GM23338 (cell line): ENCODE measurements at regions not wholly inside any gene's neighbourhood (a gene's known extent, or its start where the extent isn't known, plus 50 kb on each side); places are given as distances from the start of the nearest gene placed in this dataset.

Source experiments
- ATAC-seq: fragments of 200-7000 bp; cut with Tn5 transposase; 3 replicates; pipeline ENCODE4 v1.9.1; 2020
- DNase-seq: peaks from one replicate; pipeline ENCODE4 v3.0.0-alpha.2; 2015; ENCODE audit warnings: low spot score
- H2AFZ ChIP-seq: fragments of 200-600 bp; sonication (generic); 2 replicates; pipeline ENCODE4 v1.8.0; 2016; ENCODE audit warnings: antibody characterized with exemption, mild to moderate bottlenecking, moderate library complexity
- H3F3A ChIP-seq: fragments of 200-600 bp; sonication (generic); replicated peaks from 2 replicates; pipeline ENCODE4 v1.8.0; 2017; ENCODE audit warnings: antibody characterized with exemption, mixed run types, low read depth
- H3K27ac ChIP-seq: fragments of 200-600 bp; sonication (generic); 2 replicates; pipeline ENCODE4 v1.6.1; 2016; ENCODE audit warnings: low read depth
- H3K27me3 ChIP-seq: fragments of 200-600 bp; sonication (generic); 2 replicates; pipeline ENCODE4 v1.8.0; 2016; ENCODE audit warnings: mild to moderate bottlenecking, mixed run types, moderate library complexity; ENCODE audit not compliant: insufficient read depth
- H3K36me3 ChIP-seq: fragments of 200-600 bp; sonication (generic); 2 replicates; pipeline ENCODE4 v1.8.0; 2016; ENCODE audit warnings: mild to moderate bottlenecking; ENCODE audit not compliant: insufficient read depth
- H3K4me1 ChIP-seq: fragments of 200-600 bp; sonication (generic); 2 replicates; pipeline ENCODE4 v1.8.0; 2016; ENCODE audit warnings: mild to moderate bottlenecking, moderate library complexity; ENCODE audit not compliant: insufficient read depth
- H3K4me2 ChIP-seq: fragments of 200-600 bp; sonication (generic); 2 replicates; pipeline ENCODE4 v1.7.1; 2017; ENCODE audit warnings: mixed run types
- H3K4me3 ChIP-seq: fragments of 200-600 bp; sonication (generic); 2 replicates; pipeline ENCODE4 v1.6.1; 2016; ENCODE audit warnings: mixed run types
- H3K79me2 ChIP-seq: fragments of 200-600 bp; sonication (generic); replicated peaks from 2 replicates; pipeline ENCODE4 v1.8.0; 2017; ENCODE audit warnings: mild to moderate bottlenecking; ENCODE audit not compliant: insufficient read depth
- H3K9me2 ChIP-seq: fragments of 200-600 bp; sonication (generic); 2 replicates; pipeline ENCODE4 v1.8.0; 2017; ENCODE audit not compliant: insufficient read depth
- H4K20me1 ChIP-seq: fragments of 200-600 bp; sonication (generic); replicated peaks from 2 replicates; pipeline ENCODE4 v1.8.0; 2017; ENCODE audit warnings: mild to moderate bottlenecking; ENCODE audit not compliant: insufficient read depth
- H3K27ac Mint-ChIP-seq: 2 replicates; pipeline ENCODE4 v1.8.0; 2020; ENCODE audit warnings: inconsistent platforms, mild to moderate bottlenecking, moderate library complexity, mixed read lengths
- H3K27me3 Mint-ChIP-seq: 3 replicates; pipeline ENCODE4 v1.8.0; 2022; ENCODE audit warnings: low read depth, mild to moderate bottlenecking, moderate library complexity, mixed read lengths, inconsistent platforms; ENCODE audit not compliant: insufficient read depth, poor library complexity
- H3K36me3 Mint-ChIP-seq: 3 replicates; pipeline ENCODE4 v1.8.0; 2021; ENCODE audit warnings: low read depth, mild to moderate bottlenecking, inconsistent platforms, moderate library complexity, mixed read lengths
- H3K4me1 Mint-ChIP-seq: 3 replicates; pipeline ENCODE4 v1.8.0; 2020; ENCODE audit warnings: mild to moderate bottlenecking, inconsistent platforms, mixed read lengths
- H3K4me3 Mint-ChIP-seq: 3 replicates; pipeline ENCODE4 v1.8.0; 2021; ENCODE audit warnings: moderate library complexity, mild to moderate bottlenecking, inconsistent platforms, mixed read lengths
- H3K9me3 Mint-ChIP-seq: 3 replicates; pipeline ENCODE4 v1.8.0; 2020; ENCODE audit warnings: moderate library complexity, mild to moderate bottlenecking, inconsistent platforms, mixed read lengths
- CREB1 ChIP-seq: fragments of 250-450 bp; sonication (Bioruptor Pico); IDR thresholded peaks from 2 replicates; pipeline ENCODE4 v1.5.0; 2020; ENCODE audit warnings: low read depth, mild to moderate bottlenecking, moderate library complexity
- CTCF ChIP-seq, 2 experiments: fragments of 200-600 bp in 1 of 2; sonication (generic) in 1 of 2; conservative IDR thresholded peaks; 2 replicates each; pipeline versions ENCODE4 v1.5.1 to v1.6.1; 2016 to 2017; ENCODE audit warnings: antibody characterized with exemption in 2 of 2, low read depth in 2 of 2, mild to moderate bottlenecking in 2 of 2, moderate library complexity in 1 of 2
- EZH2 ChIP-seq: fragments of 200-600 bp; sonication (generic); IDR thresholded peaks from one replicate; pipeline ENCODE4 v1.8.0; 2017; ENCODE audit warnings: antibody characterized with exemption, mild to moderate bottlenecking, low read depth; ENCODE audit not compliant: unreplicated experiment
- NANOG ChIP-seq: IDR thresholded peaks from 2 replicates; pipeline ENCODE4 v1.6.1; 2016; ENCODE audit warnings: antibody characterized with exemption, borderline replicate concordance
- REST ChIP-seq: IDR thresholded peaks from one replicate; pipeline ENCODE4 v1.6.1; 2018; ENCODE audit warnings: antibody characterized with exemption; ENCODE audit not compliant: unreplicated experiment

- H3K36me3 ChIP-seq: no peaks in the 10 kb centered on the region
Measured at GRCh38 chr9:115775659-115776058, 377.9 kb upstream of the PAPPA start.

More at GRCh38 chr9:115775659-115776058, 377.9 kb upstream of the PAPPA start:
- Mint-ChIP-seq H3K27ac (no peak overlapping the region), H3K36me3 (no peaks in the 10 kb centered on the region), H3K4me1 (no peaks in the 10 kb centered on the region; the same call in 2 of the 3 replicates), H3K9me3 (no peaks in the 10 kb centered on the region), H3K4me3 (no peak overlapping the region), H3K27me3 (no peaks in the 10 kb centered on the region)
- TF ChIP-seq NANOG: no peak
- TF ChIP-seq CREB1 (CRISPR knock-in tag): no peak
- no peak for TF ChIP-seq CTCF (conservative IDR thresholded peaks at IDR 0.05; ENCODE audit: low read depth in 2 of 2)
- TF ChIP-seq EZH2: no peak
- no peak for TF ChIP-seq REST
- Histone ChIP-seq H3K4me1 (no peaks in the 10 kb centered on the region), H3K9me2 (no peaks in the 10 kb centered on the region), H2AFZ (no peak overlapping the region), H3K27me3 (no peaks in the 10 kb centered on the region), H3K4me3 (no peak overlapping the region), H3K27ac (no peak overlapping the region), H3K79me2 (no peaks in the 10 kb centered on the region), H4K20me1 (no peaks in the 10 kb centered on the region), H3F3A (no peaks in the 10 kb centered on the region), H3K4me2 (no peak overlapping the region)
- ATAC-seq (no peak), DNase-seq (no peak)
